GM18508 (cell line): ENCODE measurements at regions not wholly inside any gene's neighbourhood (a gene's known extent, or its start where the extent isn't known, plus 50 kb on each side); places are given as distances from the start of the nearest gene placed in this dataset.
"Not testable (repeated sequence)": the region's sequence is repeated elsewhere in the genome, so short reads cannot be mapped to it uniquely, and the experiment has no call there.

Source experiments
- ATAC-seq: cut with Tn5 transposase; IDR thresholded peaks from one replicate; pipeline ENCODE4 v1.9.1; 2021; ENCODE audit warnings: moderate number of reproducible peaks; ENCODE audit not compliant: insufficient read depth, unreplicated experiment

DNA sequence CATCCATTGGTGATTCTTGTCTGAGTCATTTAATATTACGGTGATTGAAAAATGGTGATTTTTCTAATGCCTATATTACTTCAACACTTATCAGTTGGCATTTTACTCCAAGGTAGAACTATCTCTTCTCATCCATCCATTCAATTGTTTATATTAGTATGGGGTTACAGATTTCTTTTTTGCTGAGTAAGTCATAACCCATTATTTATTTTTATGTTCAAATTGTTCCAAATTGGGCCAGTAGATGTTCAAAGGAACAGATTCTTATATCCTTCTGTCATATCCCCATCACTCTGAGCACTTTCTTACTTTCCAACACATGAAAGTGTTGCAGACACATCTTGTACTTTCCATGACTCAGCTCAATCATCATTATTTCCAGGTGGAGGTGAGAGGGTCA, 466.8 kb upstream of the CAMK1G start:
- no peak for ATAC-seq

DNA sequence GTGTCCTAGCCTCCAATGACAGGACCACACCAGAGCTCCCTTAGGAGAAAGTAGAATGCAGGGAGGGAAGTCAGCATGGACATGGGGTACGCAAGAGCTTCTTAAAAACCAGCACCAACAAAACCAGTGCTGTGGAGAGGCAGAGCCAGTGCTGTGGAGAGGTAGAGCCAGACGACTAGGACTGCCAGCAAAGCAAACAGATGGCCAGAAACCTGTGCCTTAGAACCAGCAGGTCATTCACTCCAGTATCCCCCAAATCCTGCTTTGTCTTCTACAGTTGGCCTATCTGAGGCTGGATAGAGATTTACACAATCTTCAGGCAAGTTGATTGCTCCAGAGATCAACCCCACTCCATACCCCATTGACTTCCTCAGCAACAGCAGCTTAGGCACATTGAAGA, 459.9 kb upstream of the CAMK1G start:
- no peak for ATAC-seq

DNA sequence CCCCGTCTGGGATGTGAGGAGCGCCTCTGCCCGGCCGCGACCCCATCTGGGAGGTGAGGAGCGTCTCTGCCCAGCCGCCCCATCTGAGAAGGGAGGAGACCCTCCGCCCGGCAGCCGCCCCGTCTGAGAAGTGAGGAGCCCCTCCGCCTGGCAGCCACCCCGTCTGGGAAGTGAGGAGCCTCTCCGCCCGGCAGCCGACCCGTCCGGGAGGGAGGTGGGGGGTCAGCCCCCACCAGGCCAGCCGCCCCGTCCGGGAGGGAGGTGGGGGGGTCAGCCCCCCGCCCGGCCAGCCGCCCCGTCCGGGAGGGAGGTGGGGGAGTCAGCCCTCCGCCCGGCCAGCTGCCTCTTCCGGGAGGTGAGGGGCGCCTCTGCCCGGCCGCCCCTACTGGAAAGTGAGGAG, 454.4 kb upstream of the CAMK1G start:
- ATAC-seq = not testable (repeated sequence)

DNA sequence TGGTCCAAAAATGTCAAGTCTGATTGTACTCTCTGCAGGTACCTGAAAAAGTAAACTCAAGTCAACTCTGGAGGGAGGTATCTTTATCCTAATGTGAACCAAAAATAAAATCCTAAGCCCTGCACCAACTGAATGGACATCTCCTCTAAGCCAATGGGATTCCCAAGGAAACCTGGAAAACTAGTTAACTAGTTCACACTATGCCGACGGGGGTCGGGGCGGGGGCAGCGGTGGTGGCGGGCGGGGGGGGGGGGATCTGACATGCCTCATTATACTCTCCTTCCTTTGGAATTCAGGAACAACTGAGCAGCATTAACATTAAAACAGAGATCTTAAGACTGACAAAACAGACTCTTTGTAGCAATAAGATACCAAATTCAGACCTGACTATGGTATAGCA, 452.6 kb upstream of the CAMK1G start:
- no peak for ATAC-seq

GRCh38 chr1:209132736-209133467, 450.6 kb upstream of the CAMK1G start:
- no peak for ATAC-seq

DNA sequence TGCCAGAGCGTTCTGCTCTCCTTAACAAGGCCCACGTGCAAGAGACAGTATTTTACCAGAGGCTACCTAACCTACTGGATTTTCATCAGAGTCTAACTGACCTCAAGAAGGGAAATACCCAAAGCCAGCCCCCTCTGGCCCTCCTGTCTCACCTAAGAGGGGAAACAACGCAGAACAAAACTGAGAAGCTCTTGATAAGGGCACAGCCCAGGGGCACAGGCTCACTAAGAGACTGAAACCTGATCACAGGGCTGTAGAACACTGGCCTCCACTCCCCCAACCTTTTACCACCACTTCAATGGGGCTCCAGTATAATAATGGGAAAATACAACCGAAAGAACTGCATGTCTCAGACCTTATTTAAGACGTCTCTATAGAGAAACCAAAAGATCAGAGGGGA, 449.5 kb upstream of the CAMK1G start:
- no peak for ATAC-seq

DNA sequence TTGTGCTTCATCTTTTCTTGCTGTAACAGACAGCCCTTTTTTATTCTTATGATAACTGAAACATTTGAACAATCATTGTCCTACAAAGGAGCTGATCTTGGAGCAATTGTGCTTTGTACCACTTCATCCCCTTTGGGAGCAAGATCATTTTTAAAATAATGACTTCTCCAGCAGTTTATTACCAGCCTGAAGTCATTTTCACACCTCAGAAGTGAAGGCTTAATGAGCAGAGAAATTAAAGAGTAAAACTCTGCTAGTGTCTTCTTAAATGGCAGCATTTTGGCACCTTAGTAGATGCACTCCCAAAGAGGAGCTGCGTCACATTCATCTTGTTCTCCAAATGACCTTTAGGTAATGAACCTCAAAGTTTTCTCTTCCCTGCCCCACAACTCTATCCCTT, 439.6 kb upstream of the CAMK1G start:
- no peak for ATAC-seq

DNA sequence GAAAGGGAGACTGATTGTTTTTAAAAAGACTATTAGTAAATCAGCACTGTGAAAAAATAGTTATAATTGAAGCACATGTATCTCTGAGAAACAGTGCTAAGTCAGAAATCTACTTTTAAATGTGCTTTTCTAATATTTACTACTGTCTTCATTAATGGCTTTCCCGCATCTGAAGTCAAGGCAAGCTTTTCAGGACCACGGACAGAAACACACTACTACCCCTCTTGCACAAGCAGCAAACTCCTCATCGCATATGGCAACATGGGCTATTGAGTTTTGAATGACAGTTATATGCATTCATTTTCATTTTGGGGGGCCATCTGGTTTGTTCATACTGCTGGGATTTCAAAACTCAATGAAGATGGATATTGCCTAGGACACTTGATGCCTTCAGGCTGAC, 433.4 kb upstream of the CAMK1G start:
- no peak for ATAC-seq

- ATAC-seq = no peak
Measured at GRCh38 chr1:209153411-209153810, 430.1 kb upstream of the CAMK1G start.

GRCh38 chr1:209154912-209155311, 428.6 kb upstream of the CAMK1G start:
- ATAC-seq = no peak

- ATAC-seq = no peak
Measured at GRCh38 chr1:209155546-209155945, 428.0 kb upstream of the CAMK1G start.

GRCh38 chr1:209156991-209157390, 426.5 kb upstream of the CAMK1G start:
- no peak for ATAC-seq

GRCh38 chr1:209157546-209158249, 425.8 kb upstream of the CAMK1G start:
- ATAC-seq = no peak

DNA sequence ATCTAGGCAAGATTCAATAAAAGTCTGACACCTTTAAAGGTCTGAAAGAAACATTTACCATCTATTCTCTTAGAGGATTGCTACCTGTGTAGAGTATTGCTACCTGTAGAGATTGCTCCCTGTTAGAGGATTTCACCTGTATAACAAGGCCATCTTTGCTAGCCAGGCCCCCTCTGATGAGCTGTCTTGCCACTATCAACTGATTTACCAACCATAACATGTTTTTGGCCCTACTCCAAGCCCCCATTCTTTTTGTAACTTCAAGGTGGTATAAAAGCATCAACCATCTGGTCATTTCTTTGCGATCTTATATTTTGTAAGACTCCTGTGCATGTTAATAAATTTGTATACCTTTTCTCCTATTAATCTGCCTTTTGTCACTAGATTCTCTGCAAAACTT, 424.7 kb upstream of the CAMK1G start:
- ATAC-seq = no peak

DNA sequence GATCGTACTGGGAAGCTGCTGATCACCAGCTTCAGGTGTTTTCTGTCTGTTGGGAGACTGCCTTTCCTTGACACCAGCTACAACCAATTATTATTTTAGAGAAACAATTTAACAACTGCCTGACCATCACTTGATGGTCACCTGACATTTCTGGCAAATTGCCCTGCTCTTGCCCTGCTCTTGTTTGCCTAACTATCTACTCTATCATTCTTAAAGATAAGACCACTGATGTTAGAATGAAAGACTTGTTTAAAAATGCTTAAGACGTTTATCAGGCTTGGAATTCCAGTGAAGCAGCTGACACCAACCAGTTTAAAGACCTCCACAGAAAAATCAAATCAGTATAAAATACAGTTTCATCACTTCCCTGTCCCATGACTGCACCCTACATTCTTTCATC, 423.3 kb upstream of the CAMK1G start:
- ATAC-seq = no peak

DNA sequence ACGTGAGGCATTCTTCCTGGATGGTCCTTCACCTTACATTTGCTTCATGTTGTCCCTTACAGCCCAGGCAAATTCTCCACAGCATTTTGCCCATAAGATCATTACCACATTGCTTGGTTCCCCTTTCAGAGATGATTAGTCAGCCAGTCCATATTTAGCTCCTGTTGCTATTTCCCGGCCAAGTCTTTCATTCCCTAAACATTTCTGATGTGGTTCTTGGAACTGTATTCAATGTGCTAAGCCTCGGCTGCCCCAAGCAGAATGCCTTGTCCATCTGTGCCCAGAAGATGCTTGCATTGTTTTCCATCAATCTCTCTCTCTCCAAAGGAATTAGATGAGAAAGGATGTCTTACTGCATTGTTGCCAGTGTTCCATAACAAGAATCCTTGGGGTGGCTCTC, 420.9 kb upstream of the CAMK1G start:
- ATAC-seq = no peak

DNA sequence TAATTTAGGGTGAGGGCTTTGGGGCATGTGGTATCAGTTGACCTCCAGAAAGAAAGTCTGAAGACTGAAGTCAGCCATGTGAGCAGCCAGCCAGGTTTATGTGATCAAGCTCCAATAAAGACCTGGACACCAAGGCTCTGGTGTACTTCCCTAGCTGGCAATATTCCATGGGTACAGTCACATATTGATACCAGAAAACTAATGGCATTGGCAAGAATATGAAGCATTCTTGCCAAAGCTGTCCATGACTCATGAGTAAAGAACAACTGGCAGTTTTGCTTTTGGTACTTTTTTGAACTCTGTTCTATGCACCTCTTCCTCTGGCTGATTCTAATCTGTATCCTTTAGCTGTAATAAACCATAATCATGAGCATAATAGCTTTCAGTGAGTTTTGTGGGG, 415.3 kb upstream of the CAMK1G start:
- ATAC-seq = no peak

DNA sequence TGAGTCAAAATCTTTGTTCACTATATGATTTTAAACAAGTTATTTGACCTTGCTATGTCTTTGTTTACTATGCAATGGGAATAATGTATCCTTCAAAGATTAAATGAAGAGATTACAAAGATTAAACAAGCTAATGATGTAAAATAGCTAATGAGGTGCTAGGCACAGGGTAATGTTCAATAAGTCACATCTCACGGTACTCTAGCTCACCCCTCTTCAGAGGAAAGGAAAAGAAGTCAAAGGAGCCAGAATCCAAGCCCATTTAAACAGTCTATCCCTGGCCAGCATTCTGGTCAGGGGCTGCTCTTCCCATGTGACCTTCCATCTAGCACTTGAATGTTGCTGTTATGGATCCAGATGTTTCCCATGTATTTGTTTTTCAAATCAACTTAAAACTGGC, 412.4 kb upstream of the CAMK1G start:
- no peak for ATAC-seq

DNA sequence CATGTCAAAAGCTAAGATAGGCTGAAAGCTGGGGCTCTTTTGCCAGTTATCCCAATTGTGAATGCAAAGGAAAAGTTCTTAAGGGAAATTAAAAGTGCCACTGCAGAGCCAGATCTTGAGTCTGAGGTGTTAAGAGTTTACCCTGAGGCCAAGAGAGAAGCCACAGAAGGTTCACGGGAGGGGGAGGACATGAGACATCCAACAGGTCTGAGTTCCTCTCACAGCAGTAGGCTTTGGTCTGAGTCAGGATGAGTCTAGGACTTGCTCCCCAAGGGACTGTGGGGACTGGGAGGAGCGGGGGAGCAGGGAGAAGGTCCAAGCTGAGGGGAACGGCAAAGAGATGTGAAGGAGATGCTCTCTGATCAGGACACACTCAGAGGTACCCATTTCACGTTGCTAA, 411.2 kb upstream of the CAMK1G start:
- ATAC-seq = no peak

- ATAC-seq = not testable (repeated sequence)
Measured at GRCh38 chr1:209172792-209173542, 410.5 kb upstream of the CAMK1G start.

GRCh38 chr1:209173796-209174195, 409.7 kb upstream of the CAMK1G start:
- not testable (repeated sequence) for ATAC-seq
